ENCODE measurements at regions not wholly inside any gene's neighbourhood (a gene's known extent, or its start where the extent isn't known, plus 50 kb on each side); places are given as distances from the start of the nearest gene placed in this dataset.

DNA sequence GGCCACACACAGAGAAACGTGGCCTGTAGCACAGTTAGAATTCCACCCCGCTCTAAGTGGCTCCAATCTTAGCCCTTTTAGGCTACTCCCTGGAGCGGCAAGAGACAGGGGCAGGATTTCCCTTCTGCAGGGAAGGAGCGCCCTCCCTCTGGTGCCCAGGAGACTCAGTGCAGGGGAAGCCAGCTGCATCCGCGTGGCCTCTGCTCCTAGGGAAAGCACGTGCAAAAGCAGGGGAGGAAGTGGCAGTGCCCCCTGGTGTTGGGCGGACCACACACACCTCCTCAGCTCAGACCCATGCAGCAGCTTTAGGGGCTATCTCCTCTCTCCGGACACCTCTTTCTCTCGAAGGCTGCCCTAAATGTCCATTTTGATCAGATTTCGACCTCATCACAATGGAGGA lies 50.0 kb downstream of the SPRING1 start:
- TF ChIP-seq, protein P1, sequence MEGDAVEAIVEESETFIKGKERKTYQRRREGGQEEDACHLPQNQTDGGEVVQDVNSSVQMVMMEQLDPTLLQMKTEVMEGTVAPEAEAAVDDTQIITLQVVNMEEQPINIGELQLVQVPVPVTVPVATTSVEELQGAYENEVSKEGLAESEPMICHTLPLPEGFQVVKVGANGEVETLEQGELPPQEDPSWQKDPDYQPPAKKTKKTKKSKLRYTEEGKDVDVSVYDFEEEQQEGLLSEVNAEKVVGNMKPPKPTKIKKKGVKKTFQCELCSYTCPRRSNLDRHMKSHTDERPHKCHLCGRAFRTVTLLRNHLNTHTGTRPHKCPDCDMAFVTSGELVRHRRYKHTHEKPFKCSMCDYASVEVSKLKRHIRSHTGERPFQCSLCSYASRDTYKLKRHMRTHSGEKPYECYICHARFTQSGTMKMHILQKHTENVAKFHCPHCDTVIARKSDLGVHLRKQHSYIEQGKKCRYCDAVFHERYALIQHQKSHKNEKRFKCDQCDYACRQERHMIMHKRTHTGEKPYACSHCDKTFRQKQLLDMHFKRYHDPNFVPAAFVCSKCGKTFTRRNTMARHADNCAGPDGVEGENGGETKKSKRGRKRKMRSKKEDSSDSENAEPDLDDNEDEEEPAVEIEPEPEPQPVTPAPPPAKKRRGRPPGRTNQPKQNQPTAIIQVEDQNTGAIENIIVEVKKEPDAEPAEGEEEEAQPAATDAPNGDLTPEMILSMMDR (IDR thresholded peaks at IDR 0.05; ENCODE audit: unreplicated experiment): peak; percentile 24
- peaks cover under 1% of the 10 kb centered on the region for H3K4me1 Mint-ChIP-seq (ENCODE audit: insufficient read depth, unreplicated experiment)
- peaks cover 17% of the 10 kb centered on the region for H3K27me3 Mint-ChIP-seq (ENCODE audit: insufficient read depth, unreplicated experiment)
- no peaks in the 10 kb centered on the region for H3K36me3 Mint-ChIP-seq (ENCODE audit: insufficient read depth, unreplicated experiment)
- H3K9me3 Mint-ChIP-seq (ENCODE audit: unreplicated experiment): no peaks in the 10 kb centered on the region
- no TSS peak for BruUV-seq (replicated peaks)
- H3K4me3 Mint-ChIP-seq (ENCODE audit: unreplicated experiment): no peak overlapping the region
- peak; percentile 14 for DNase-seq (ENCODE audit: unreplicated experiment)
- H3K27ac Mint-ChIP-seq (ENCODE audit: low read depth, unreplicated experiment): no peak overlapping the region
- intact Hi-C loops (cut with micrococcal nuclease): no loop called here
- CTCF ChIA-PET: no interaction called here
- POLR2A ChIA-PET: no interaction called here

DNA sequence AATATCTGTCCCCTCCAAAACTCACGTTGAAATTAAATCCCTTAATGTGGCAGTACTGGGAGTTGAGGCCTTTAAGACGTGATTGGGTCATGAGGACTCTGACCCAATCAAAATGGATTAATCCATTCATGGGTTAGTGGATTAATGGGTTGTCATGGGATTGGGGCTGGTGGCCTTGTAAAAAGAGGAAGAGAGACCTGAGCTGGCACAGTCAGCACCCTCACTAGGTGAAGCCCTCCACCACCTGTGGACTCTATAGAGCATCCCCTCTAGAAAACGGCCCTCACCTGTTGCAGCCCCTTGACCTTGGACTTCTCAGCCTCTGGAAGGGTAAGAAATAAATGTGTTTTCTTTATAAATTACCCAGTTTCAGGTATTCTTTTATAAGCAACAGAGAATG lies 53.0 kb downstream of the SPRING1 start:
- Mint-ChIP-seq H3K27me3 (ENCODE audit: insufficient read depth, unreplicated experiment) (no peaks in the 10 kb centered on the region), H3K4me3 (ENCODE audit: unreplicated experiment) (no peak overlapping the region), H3K9me3 (ENCODE audit: unreplicated experiment) (no peaks in the 10 kb centered on the region), H3K27ac (ENCODE audit: low read depth, unreplicated experiment) (no peak overlapping the region), H3K36me3 (ENCODE audit: insufficient read depth, unreplicated experiment) (no peaks in the 10 kb centered on the region), H3K4me1 (ENCODE audit: insufficient read depth, unreplicated experiment) (no peaks in the 10 kb centered on the region)
- TF ChIP-seq, protein P1 (IDR thresholded peaks at IDR 0.05; ENCODE audit: unreplicated experiment): no peak
- intact Hi-C loops (cut with micrococcal nuclease): no loop called here
- no TSS peak for BruUV-seq (replicated peaks)
- ChIA-PET CTCF (no interaction called here), POLR2A (no interaction called here)
- no peak for DNase-seq (ENCODE audit: unreplicated experiment)

DNA sequence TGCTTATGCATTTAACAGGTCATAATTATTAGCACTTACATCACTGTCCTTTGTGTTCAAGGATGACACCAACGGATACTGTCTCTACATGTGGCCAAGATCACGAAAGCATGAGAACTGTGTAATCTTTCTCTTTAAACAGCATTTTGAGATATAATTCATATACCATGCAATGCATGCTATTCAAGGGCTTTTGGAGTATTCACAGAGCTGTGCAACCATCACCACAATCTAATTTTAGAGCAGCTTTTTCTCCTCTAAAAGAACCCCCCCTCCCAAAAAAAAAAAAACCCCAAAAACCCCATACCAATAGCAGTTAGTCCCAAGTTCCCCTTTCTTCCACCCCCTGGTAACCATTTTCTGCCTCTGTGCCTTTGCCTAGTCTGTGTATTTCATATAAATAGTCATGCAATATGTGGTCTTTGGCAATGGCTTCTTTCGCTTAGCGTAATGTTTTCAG lies 60.6 kb downstream of the SPRING1 start:
- no peak for DNase-seq (ENCODE audit: unreplicated experiment)
- CTCF ChIA-PET: interaction anchor here (0.6 to 0.8 kb wide), 2 partner anchors 16 to 18 kb away, joined by 3 read pairs; no protein-coding TSS in a partner anchor
- peaks cover 21% of the 10 kb centered on the region for H3K27me3 Mint-ChIP-seq (ENCODE audit: insufficient read depth, unreplicated experiment)
- intact Hi-C loops (cut with micrococcal nuclease): no loop called here
- no peak overlapping the region for H3K27ac Mint-ChIP-seq (ENCODE audit: low read depth, unreplicated experiment)
- no peak overlapping the region for H3K4me3 Mint-ChIP-seq (ENCODE audit: unreplicated experiment)
- POLR2A ChIA-PET: no interaction called here
- no peaks in the 10 kb centered on the region for H3K9me3 Mint-ChIP-seq (ENCODE audit: unreplicated experiment)
- no peaks in the 10 kb centered on the region for H3K36me3 Mint-ChIP-seq (ENCODE audit: insufficient read depth, unreplicated experiment)
- peaks cover 8% of the 10 kb centered on the region for H3K4me1 Mint-ChIP-seq (ENCODE audit: insufficient read depth, unreplicated experiment)
- BruUV-seq (replicated peaks): no TSS peak
- TF ChIP-seq, protein P1 (IDR thresholded peaks at IDR 0.05; ENCODE audit: unreplicated experiment): no peak

DNA sequence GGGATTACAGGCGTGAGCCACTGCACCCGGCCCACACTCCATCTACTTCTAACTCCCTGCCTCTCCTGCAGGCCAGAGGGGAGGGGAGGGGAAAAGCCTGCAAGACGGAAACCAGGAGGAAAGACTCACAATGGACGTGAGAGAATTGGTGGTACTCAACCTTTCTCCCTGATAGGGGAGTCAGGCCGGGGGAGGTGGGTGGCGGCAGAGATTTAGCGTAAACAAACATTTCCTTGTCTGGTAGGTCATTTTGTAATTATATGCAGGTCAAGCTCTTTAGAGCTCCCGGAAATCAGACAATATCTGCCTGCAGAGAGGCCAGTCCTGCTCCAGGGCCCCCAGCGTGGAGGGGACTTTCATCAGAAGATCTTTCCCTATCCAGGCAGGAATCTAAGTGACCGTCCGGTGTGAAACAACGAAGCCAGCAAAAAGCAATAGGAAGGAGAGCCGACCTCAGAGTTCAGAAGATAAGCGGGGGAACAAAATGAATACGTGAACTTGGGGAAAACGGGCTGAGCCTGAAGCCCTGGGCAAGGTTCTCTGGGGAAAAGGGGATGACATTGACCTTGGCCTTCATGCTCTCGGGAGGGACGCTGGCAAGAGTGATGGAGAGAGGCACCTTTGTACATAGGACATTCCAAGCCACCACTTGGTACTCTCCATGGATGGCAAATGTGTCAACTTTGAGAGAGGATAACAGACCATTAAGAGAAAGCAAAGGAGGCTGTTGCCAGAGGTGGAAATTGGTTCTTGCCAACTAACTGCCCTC lies 62.3 kb downstream of the SPRING1 start:
- H3K27ac Mint-ChIP-seq (ENCODE audit: low read depth, unreplicated experiment): no peak overlapping the region
- TF ChIP-seq, protein P1 (IDR thresholded peaks at IDR 0.05; ENCODE audit: unreplicated experiment): no peak
- no TSS peak for BruUV-seq (replicated peaks)
- POLR2A ChIA-PET: no interaction called here
- H3K4me1 Mint-ChIP-seq (ENCODE audit: insufficient read depth, unreplicated experiment): peaks cover 8% of the 10 kb centered on the region
- intact Hi-C loops (cut with micrococcal nuclease): no loop called here
- H3K27me3 Mint-ChIP-seq (ENCODE audit: insufficient read depth, unreplicated experiment): peaks cover 34% of the 10 kb centered on the region
- no peak overlapping the region for H3K4me3 Mint-ChIP-seq (ENCODE audit: unreplicated experiment)
- CTCF ChIA-PET: interaction anchor here (0.7 kb wide), 1 partner anchor 116 kb away, joined by 3 read pairs; no protein-coding TSS in a partner anchor
- no peak for DNase-seq (ENCODE audit: unreplicated experiment)
- no peaks in the 10 kb centered on the region for H3K9me3 Mint-ChIP-seq (ENCODE audit: unreplicated experiment)
- no peaks in the 10 kb centered on the region for H3K36me3 Mint-ChIP-seq (ENCODE audit: insufficient read depth, unreplicated experiment)

Measured in MCF 10A (cell line).